Activated CD8-positive, alpha-beta T cell treated with anti-CD3 and anti-CD28 coated beads, Interleukin-2, amount 10 ng/mL, durations not matched to agents 7 days and 5 days (primary cell): ENCODE measurements at regions not wholly inside any gene's neighbourhood (a gene's known extent, or its start where the extent isn't known, plus 50 kb on each side); places are given as distances from the start of the nearest gene placed in this dataset.
A peak's percentile ranks its signal among the peaks of the same experiment; 100 is the strongest.
"Not testable (repeated sequence)": the region's sequence is repeated elsewhere in the genome, so short reads cannot be mapped to it uniquely, and the experiment has no call there.

ENCODE experiments used
- ATAC-seq: fragments of 150-1000 bp; cut with Tn5 transposase; one replicate; pipeline ENCODE4 v1.10.0; 2021; ENCODE audit warnings: moderate library complexity
- CTCF ChIA-PET: fragments of 350-600 bp; sonication (Branson Sonifier 250); formaldehyde crosslinking; loops from one replicate; lab custom pipeline; 2021; ENCODE audit warnings: antibody characterized with exemption; lab: Charles Lee
- POLR2A ChIA-PET: fragments of 350-600 bp; sonication (Branson Sonifier 250); formaldehyde crosslinking; loops from one replicate; lab custom pipeline; 2021; ENCODE audit warnings: antibody characterized with exemption; lab: Charles Lee
- DNase-seq: peaks from one replicate; pipeline ENCODE4 v3.0.0-alpha.2; 2020
- H3K27ac Mint-ChIP-seq: one replicate; pipeline ENCODE4 v1.8.0; 2021; ENCODE audit warnings: mild to moderate bottlenecking, mixed read lengths
- H3K27me3 Mint-ChIP-seq: one replicate; pipeline ENCODE4 v1.8.0; 2021; ENCODE audit warnings: low read depth, mixed read lengths
- H3K36me3 Mint-ChIP-seq: one replicate; pipeline ENCODE4 v1.8.0; 2021; ENCODE audit warnings: low read depth, mixed read lengths
- H3K4me1 Mint-ChIP-seq: one replicate; pipeline ENCODE4 v1.8.0; 2021; ENCODE audit warnings: low read depth, mixed read lengths
- H3K4me3 Mint-ChIP-seq: one replicate; pipeline ENCODE4 v1.8.0; 2021; ENCODE audit warnings: mild to moderate bottlenecking, mixed read lengths
- H3K9me3 Mint-ChIP-seq: one replicate; pipeline ENCODE4 v1.8.0; 2022; ENCODE audit warnings: mixed read lengths; ENCODE audit not compliant: insufficient read depth

- Mint-ChIP-seq H3K27me3 (no peaks in the 10 kb centered on the region), H3K36me3 (no peaks in the 10 kb centered on the region), H3K27ac (no peak overlapping the region), H3K4me1 (no peaks in the 10 kb centered on the region), H3K9me3 (no peaks in the 10 kb centered on the region), H3K4me3 (no peak overlapping the region)
- ChIA-PET CTCF (no interaction called here), POLR2A (no interaction called here)
- DNase-seq (no peak), ATAC-seq (no peak)
Measured at GRCh38 chr14:46596236-46596635, 55.3 kb downstream of the RPL10L start.

GRCh38 chr14:46582826-46583225 is 68.8 kb downstream of the RPL10L start:
- ChIA-PET CTCF (no interaction called here), POLR2A (no interaction called here)
- Mint-ChIP-seq H3K4me3 (no peak overlapping the region), H3K27me3 (no peaks in the 10 kb centered on the region), H3K9me3 (no peaks in the 10 kb centered on the region), H3K36me3 (no peaks in the 10 kb centered on the region), H3K27ac (no peak overlapping the region), H3K4me1 (no peaks in the 10 kb centered on the region)
- ATAC-seq (no peak), DNase-seq (no peak)

- no peaks in the 10 kb centered on the region for H3K9me3 Mint-ChIP-seq
Measured at GRCh38 chr14:46581036-46581671, 70.4 kb downstream of the RPL10L start.

GRCh38 chr14:46574978-46575375 is 76.6 kb downstream of the RPL10L start:
- no peak for ATAC-seq
- ChIA-PET CTCF (no interaction called here), POLR2A (no interaction called here)
- DNase-seq: no peak
- Mint-ChIP-seq H3K27ac (no peak overlapping the region), H3K4me3 (no peak overlapping the region), H3K27me3 (no peaks in the 10 kb centered on the region), H3K9me3 (no peaks in the 10 kb centered on the region), H3K36me3 (no peaks in the 10 kb centered on the region), H3K4me1 (no peaks in the 10 kb centered on the region)

More at GRCh38 chr14:46581036-46581671, 70.4 kb downstream of the RPL10L start:
- no peaks in the 10 kb centered on the region for H3K36me3 Mint-ChIP-seq
- DNase-seq (peak; percentile 19), ATAC-seq (no peak)
- H3K4me3 Mint-ChIP-seq: no peak overlapping the region
- POLR2A ChIA-PET: no interaction called here
- CTCF ChIA-PET: interaction anchor here (0.5 kb wide), 1 partner anchor 58 kb away, joined by 7 read pairs; no protein-coding TSS in a partner anchor
- no peaks in the 10 kb centered on the region for H3K27me3 Mint-ChIP-seq
- no peak overlapping the region for H3K27ac Mint-ChIP-seq
- H3K4me1 Mint-ChIP-seq: no peaks in the 10 kb centered on the region

- Mint-ChIP-seq H3K36me3 (no peaks in the 10 kb centered on the region), H3K27me3 (no peaks in the 10 kb centered on the region), H3K27ac (no peak overlapping the region), H3K4me1 (no peaks in the 10 kb centered on the region), H3K9me3 (no peaks in the 10 kb centered on the region), H3K4me3 (no peak overlapping the region)
- CTCF ChIA-PET: no interaction called here
- POLR2A ChIA-PET: no interaction called here
- no peak for DNase-seq
- no peak for ATAC-seq
Measured at GRCh38 chr14:46574221-46574977, 77.2 kb downstream of the RPL10L start.

- DNase-seq: no peak
- ChIA-PET POLR2A (no interaction called here), CTCF (no interaction called here)
- Mint-ChIP-seq H3K27ac (no peak overlapping the region), H3K36me3 (no peaks in the 10 kb centered on the region), H3K9me3 (no peaks in the 10 kb centered on the region), H3K27me3 (no peaks in the 10 kb centered on the region), H3K4me1 (no peaks in the 10 kb centered on the region), H3K4me3 (no peak overlapping the region)
- ATAC-seq: no peak
Measured at GRCh38 chr14:46573498-46573897, 78.1 kb downstream of the RPL10L start.

GRCh38 chr14:46571970-46572369 is 79.6 kb downstream of the RPL10L start:
- POLR2A ChIA-PET: no interaction called here
- H3K27me3 Mint-ChIP-seq: no peaks in the 10 kb centered on the region
- no peak for ATAC-seq

GRCh38 chr14:46568161-46568560 is 83.4 kb downstream of the RPL10L start:
- H3K4me3 Mint-ChIP-seq, H3K27me3 Mint-ChIP-seq, DNase-seq, H3K4me1 Mint-ChIP-seq, CTCF ChIA-PET, POLR2A ChIA-PET, H3K27ac Mint-ChIP-seq, H3K36me3 Mint-ChIP-seq, H3K9me3 Mint-ChIP-seq, ATAC-seq: not testable (repeated sequence)

More at GRCh38 chr14:46571970-46572369, 79.6 kb downstream of the RPL10L start:
- H3K36me3 Mint-ChIP-seq: no peaks in the 10 kb centered on the region
- H3K4me1 Mint-ChIP-seq: no peaks in the 10 kb centered on the region
- CTCF ChIA-PET: no interaction called here
- no peak overlapping the region for H3K27ac Mint-ChIP-seq
- no peak overlapping the region for H3K4me3 Mint-ChIP-seq
- no peak for DNase-seq
- no peaks in the 10 kb centered on the region for H3K9me3 Mint-ChIP-seq

GRCh38 chr14:46550836-46551235 is 100.7 kb downstream of the RPL10L start:
- Mint-ChIP-seq H3K4me3 (no peak overlapping the region), H3K4me1 (no peaks in the 10 kb centered on the region), H3K36me3 (no peaks in the 10 kb centered on the region), H3K27ac (no peak overlapping the region), H3K27me3 (no peaks in the 10 kb centered on the region), H3K9me3 (peaks cover 15% of the 10 kb centered on the region)
- CTCF ChIA-PET: no interaction called here
- POLR2A ChIA-PET: no interaction called here
- no peak for ATAC-seq
- no peak for DNase-seq

GRCh38 chr14:46540986-46541385 is 110.6 kb downstream of the RPL10L start:
- CTCF ChIA-PET: no interaction called here
- no peak for DNase-seq
- no peaks in the 10 kb centered on the region for H3K4me1 Mint-ChIP-seq
- no peaks in the 10 kb centered on the region for H3K9me3 Mint-ChIP-seq
- no peak for ATAC-seq
- H3K27ac Mint-ChIP-seq: no peak overlapping the region
- no peaks in the 10 kb centered on the region for H3K36me3 Mint-ChIP-seq
- H3K4me3 Mint-ChIP-seq: no peak overlapping the region
- POLR2A ChIA-PET: no interaction called here
- H3K27me3 Mint-ChIP-seq: no peaks in the 10 kb centered on the region

- no peak overlapping the region for H3K27ac Mint-ChIP-seq
- no peaks in the 10 kb centered on the region for H3K9me3 Mint-ChIP-seq
- H3K4me3 Mint-ChIP-seq: no peak overlapping the region
- ChIA-PET CTCF (no interaction called here), POLR2A (no interaction called here)
- no peak for ATAC-seq
- no peaks in the 10 kb centered on the region for H3K36me3 Mint-ChIP-seq
- DNase-seq: no peak
- H3K27me3 Mint-ChIP-seq: no peaks in the 10 kb centered on the region
- H3K4me1 Mint-ChIP-seq: no peaks in the 10 kb centered on the region
Measured at GRCh38 chr14:46519121-46519520, 132.5 kb downstream of the RPL10L start.

- CTCF ChIA-PET, ATAC-seq, H3K27ac Mint-ChIP-seq, H3K9me3 Mint-ChIP-seq, DNase-seq, POLR2A ChIA-PET, H3K36me3 Mint-ChIP-seq, H3K27me3 Mint-ChIP-seq, H3K4me3 Mint-ChIP-seq, H3K4me1 Mint-ChIP-seq: not testable (repeated sequence)
Measured at GRCh38 chr14:46508752-46509151, 142.8 kb downstream of the RPL10L start.
